ENCODE measurements at regions not wholly inside any gene's neighbourhood (a gene's known extent, or its start where the extent isn't known, plus 50 kb on each side); places are given as distances from the start of the nearest gene placed in this dataset.
"Not testable (repeated sequence)": the region's sequence is repeated elsewhere in the genome, so short reads cannot be mapped to it uniquely, and the experiment has no call there.

DNA sequence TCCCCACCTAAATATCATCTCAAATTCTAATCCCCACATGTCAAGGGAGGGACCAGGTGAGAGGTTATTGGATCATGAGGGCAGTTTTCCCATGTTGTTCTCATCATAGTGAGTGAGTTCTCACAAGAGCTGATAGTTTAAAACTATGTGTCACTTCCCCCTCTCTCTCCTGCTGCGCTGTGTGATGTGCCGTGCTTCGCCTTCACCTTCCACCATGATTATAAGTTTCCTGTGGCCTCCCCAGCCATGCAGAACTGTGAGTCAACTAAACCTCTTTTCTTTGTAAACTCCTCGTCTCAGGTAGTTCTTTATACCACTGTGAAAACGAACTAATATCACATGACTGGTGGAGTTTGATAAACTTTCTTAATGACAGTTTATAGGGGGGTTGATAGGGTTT, 839.5 kb downstream of the TMEM121 start:
- DNase-seq (ENCODE audit: missing footprints); intact Hi-C loops (cut with DNase I); ATAC-seq: not testable (repeated sequence)

DNA sequence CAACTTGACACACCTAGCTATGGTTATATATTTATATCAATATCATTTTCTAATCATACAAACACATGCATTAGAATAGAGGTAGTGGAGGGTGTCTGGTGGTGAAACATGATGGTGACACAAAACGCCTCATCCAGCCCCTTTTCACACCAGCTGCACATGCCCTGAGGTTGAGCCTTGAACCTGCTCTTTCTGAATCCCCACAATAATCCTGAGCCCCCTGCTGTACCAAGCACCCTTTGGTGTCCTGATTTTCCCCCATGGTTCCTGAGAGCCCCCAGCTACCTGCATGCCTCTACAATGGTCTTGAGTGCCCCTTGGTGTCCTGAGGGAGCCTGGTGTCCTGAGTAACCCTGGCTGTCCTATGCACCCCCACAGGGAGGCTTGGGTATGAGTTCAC, 840.6 kb downstream of the TMEM121 start:
- ATAC-seq; intact Hi-C loops (cut with DNase I); DNase-seq (ENCODE audit: missing footprints): not testable (repeated sequence)

DNA sequence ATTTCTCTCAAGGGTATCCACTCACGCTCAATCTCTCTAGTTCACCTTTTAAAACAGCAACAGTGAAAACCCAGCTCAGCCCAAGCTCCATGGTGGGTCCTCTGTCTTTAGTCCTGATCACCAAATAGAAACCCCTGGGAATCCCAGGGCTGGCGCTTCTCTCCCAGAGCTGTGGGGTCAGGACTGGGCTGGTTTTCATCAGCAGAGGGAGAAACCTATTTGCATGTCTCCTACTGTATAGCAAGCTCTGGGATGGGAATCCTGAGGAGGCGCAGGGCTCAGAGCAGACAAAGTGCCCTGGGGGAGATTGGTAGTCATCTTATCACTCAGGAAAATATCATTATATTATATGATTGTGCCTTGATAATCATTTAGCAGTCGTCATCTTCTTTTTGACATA, 843.1 kb downstream of the TMEM121 start:
- ATAC-seq; DNase-seq (ENCODE audit: missing footprints); intact Hi-C loops (cut with DNase I): not testable (repeated sequence)

DNA sequence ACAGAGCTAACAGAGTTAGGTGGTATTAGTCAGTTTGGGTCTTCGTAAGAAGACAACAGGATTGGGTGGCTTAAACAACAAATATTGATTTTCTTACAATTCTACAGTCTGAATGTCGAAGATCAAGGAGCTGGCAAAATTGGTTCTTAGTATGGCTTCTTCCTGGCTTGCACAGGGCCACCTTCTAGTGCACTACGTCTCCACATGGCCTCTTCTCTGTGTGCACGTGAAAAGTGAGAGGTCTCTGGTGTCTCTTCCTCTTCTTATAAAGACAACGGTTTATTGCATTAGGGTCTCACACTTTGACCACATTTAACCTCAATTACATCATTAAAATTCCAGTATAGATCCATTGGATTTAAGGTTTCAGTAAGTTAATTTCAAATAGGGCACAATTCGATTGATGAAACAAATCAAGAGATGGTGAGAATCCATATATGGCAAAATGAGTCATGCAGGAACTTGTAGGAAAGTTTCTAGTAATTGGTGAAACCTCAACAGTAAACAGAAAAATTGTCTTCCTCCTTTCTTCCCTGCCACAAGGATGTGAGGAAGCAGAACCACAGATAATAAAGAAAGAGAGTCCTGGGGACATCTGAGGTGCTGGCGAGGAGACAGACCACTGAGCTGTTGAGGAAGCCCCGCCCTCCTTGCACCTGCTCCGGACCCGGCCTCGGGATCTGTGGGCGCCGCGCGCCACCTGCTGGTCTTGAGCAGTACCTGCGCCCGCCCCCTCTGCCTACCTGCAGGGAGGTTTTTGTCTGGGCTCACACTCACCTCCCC, 846.7 kb downstream of the TMEM121 start:
- no peak for ATAC-seq
- peak; percentile 87 for DNase-seq (ENCODE audit: missing footprints)
- intact Hi-C loops (cut with DNase I): no loop called here

DNA sequence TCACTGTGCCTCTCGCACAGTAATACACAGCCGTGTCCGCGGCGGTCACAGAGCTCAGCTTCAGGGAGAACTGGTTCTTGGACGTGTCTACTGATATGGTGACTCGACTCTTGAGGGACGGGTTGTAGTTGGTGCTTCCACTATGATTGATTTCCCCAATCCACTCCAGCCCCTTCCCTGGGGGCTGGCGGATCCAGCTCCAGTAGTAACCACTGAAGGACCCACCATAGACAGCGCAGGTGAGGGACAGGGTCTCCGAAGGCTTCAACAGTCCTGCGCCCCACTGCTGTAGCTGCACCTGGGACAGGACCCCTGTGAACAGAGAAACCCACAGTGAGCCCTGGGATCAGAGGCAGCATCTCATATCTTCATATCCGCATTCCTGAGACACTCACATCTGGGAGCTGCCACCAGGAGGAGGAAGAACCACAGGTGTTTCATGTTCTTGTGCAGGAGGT, 847.3 kb downstream of the TMEM121 start:
- DNase-seq (ENCODE audit: missing footprints); intact Hi-C loops (cut with DNase I); ATAC-seq: not testable (repeated sequence)

DNA sequence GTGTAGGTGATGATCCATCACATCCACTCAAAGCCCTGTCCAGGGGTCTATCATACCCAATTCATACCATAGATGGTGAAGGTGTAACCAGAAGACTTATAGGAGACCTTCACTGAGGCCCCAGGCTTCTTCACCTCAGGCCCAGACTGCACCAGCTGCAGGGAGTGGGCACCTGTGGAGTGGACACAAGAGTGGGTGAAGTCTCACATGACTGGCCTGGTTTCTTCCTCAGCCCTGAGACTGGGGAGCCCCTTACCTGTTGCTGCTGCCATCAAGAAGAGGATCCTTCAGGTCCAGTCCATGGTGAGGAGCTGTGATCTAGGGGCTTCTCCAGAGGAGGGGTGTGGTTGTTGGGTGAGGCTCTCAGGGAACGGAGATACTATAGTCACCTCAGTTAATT, 851.0 kb downstream of the TMEM121 start:
- intact Hi-C loops (cut with DNase I): no loop called here
- DNase-seq (ENCODE audit: missing footprints) (no peak), ATAC-seq (no peak)

DNA sequence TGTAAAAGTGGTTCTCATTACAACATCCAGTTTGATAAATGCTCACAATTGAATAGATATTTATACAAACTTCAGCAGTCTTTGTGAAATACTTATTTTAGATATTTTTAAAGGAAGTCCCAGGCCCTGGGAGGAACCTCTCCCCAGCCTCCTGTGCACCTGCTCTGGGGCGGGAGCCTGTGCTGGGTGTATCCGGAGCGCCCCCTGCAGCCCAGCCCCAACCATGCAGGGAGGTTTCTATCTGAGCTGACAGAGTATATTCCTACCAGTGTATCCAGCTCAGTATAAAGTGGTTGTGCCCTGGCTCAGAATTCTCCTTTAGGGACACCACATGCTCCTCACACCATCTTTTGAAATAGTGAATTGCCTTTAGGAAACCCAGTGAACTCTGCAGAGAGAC, 851.8 kb downstream of the TMEM121 start:
- ATAC-seq (no peak), DNase-seq (ENCODE audit: missing footprints) (no peak)
- intact Hi-C loops (cut with DNase I): no loop called here

DNA sequence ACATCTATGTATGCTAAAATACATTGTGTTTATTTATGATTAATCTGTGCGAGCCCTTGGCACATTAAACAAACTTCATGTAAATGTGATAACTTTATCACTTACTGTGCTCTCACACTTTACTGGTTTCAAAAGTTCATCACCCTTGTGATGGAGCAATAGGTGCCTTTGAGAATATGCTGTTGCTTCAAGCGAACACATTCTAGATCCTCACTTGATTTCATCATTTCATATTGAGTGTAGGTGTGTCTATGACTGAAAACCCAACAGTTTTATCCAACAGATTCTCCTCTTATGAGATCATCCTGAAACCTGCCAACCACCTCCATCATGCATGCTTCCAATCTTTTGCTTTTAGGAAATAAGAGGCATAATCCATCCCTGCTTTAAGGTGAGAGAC, 854.4 kb downstream of the TMEM121 start:
- no peak for DNase-seq (ENCODE audit: missing footprints)
- ATAC-seq: no peak
- intact Hi-C loops (cut with DNase I): no loop called here

DNA sequence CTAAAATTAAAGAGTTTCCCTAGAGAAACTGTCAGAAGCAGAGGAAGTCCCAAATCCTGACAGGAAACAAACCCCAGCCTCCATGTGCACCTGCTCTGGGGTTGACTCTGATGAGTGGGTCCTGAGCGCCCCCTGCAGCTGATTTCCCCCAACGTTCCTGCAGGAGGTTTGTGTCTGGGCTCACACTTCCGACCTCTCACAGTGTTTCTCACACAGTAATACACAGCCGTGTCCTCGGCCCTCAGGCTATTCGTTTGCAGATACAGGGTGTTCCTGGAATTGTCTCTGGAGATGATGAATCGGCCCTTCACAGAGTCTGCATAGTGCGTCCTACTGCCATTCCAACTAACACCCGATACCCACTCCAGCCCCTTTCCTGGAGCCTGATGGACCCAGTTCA, 862.8 kb downstream of the TMEM121 start:
- intact Hi-C loops (cut with DNase I); DNase-seq (ENCODE audit: missing footprints); ATAC-seq: not testable (repeated sequence)

DNA sequence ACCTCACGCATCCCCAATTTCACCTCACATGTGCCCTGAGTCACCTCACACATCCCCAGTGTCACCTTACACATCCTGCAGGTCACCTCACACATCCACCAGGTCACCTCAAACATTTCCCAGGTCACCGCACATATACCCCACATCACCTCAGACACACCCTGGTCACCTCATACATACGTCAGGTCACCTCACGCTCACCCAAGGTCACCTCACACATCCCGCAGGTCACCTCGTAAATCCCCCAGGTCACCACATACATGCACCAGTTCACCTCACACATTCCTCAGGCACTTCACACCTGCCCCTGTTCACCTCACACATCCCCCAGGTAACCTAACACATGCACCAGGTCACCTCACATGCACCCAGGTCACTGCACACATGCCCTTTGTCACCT, 864.0 kb downstream of the TMEM121 start:
- intact Hi-C loops (cut with DNase I): no loop called here
- no peak for DNase-seq (ENCODE audit: missing footprints)
- ATAC-seq: no peak

DNA sequence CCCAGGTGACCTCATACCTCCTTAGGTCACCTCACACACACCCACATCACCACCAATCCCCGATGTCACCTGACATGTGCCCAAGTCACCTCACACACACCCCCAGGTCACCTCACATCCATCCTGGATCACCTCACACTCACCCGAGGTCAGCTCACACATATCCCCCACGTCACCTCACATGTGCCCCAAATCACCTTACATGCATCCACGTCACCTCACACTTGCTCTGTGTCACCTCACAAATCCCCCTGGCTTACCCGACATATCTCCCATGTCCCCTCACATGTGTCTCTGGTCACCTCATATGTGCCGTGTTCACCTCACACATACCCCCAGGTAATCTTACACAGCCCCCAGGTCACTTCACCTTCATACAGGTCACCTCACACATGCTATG, 864.6 kb downstream of the TMEM121 start:
- no peak for ATAC-seq
- DNase-seq (ENCODE audit: missing footprints): no peak
- intact Hi-C loops (cut with DNase I): no loop called here

DNA sequence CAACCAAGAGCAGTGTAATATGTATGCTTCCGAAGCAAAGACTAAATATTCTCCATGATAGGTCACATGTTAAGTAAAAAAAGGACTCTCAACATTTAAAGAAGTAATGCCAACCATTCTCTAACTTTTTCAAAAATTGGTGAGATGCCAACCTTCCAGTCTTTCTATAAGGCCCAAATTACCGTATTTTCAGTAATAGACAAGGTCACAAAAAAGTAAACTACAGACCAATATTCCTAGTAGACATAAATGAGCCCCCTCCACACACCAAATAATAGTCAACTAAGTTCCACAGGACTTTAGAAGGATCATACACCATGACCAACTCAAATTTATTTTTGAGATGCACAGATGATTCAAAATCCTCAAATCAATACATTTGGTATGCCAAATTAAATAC, 867.4 kb downstream of the TMEM121 start:
- intact Hi-C loops (cut with DNase I): no loop called here
- no peak for ATAC-seq

DNA sequence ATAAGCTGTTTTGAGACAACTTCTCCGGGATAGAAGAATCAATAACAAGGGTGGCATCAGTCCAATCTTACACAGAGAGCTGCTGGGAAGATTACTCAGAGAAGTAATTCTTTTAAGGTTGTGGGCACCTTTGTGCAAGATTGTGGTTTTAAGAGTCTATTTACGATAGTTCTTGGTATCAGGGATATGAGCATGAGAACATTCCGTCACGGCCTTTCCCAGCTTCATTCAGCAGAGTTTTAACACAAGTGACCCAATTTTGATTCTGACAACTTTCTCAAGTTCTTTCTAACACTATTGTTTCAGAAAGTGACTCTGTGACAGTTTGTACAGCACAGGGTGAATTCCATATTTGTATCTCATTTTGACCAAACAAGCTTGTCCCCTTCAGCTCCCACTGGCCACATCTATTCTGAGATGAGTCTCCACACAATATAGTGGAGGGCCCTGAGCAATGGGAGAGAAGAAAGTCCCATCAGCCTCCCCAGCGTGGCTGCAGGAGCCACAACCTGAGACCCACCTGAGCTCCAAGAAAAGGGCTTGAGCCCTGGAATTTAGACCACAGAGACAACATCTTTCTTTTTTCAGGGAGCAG, 869.2 kb downstream of the TMEM121 start:
- ATAC-seq (no peak), DNase-seq (ENCODE audit: missing footprints) (no peak)
- intact Hi-C loops (cut with DNase I): no loop called here

More for the DNA sequence above, 867.4 kb downstream of the TMEM121 start:
- DNase-seq (ENCODE audit: missing footprints): no peak

DNA sequence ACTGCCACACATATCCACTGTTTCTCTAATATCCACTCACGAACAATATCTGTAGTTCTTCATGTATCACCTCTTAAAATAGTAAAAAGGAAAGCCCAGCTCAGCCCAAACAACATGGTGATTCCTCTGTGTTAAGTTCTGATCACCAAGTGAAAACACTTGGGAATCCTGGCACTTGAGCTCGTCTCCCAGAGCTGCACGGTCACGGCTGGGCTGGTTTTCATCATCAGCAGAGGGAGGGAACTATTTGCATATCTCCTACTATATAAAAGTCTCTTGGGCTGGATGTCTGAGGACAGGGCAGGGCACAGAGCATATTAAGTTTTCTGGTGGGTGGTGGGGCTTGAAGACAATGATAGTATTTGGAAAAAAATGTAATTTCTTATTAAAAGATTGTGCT, 870.6 kb downstream of the TMEM121 start:
- no peak for DNase-seq (ENCODE audit: missing footprints)
- intact Hi-C loops (cut with DNase I): no loop called here
- ATAC-seq: no peak

DNA sequence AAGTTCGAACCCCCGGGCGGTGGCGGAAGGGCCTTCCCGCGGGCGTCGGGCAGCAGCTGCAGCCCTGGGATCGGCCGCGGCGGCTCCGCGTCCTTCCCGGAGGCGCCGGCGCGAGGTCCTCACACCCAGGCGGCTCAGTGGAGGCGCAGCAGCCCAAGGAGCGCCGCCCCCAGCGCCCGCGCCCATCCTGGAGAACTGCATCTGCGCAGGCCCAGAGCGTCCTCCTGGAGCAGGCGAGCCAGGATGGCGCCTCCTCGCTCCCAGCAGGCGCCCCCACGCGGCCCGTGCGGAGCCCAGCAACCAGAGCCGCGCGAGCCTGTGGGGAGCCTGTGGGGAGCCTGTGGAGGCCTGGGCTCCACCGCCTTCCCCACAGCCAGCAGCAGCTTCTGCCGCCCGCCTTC, 872.5 kb downstream of the TMEM121 start:
- ATAC-seq; DNase-seq (ENCODE audit: missing footprints); intact Hi-C loops (cut with DNase I): not testable (repeated sequence)

DNA sequence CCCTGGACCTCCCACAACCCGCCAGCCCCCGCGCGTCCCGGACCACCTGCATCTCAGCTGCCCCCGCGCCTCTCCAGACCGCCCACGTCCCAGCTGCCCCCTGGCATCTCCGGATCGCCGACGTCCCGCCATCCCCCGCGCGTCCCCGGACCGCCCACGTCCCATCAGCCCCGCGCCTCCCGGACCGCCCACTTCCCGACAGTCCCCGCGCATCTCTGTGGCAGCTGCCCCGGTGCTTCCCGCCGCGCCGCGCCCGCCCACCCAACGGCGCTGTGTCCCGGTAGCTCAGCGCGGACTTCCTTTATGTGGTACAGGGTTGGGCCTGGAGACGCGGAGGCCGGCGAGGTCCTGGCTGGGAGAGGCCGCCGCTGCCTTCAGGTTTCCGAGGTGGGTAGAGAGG, 874.9 kb downstream of the TMEM121 start:
- intact Hi-C loops (cut with DNase I); ATAC-seq: not testable (repeated sequence)

DNA sequence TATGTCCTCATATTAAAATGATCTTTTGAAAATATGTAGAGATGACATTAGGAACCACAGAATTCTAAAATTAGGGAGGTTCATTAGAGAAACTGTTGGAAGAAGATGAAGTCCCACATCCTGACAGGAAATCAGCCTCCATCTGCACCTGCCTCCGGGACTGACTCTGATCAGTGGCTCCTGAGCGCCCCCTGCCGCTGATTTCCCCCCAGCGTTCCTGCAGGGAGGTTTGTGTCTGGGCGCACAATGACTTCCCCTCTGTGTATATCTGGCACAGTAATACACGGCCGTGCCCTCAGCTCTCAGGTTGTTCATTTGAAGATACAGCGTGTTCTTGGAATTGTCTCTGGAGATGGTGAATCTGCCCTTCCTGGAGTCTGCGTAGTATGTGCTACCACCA, 883.8 kb downstream of the TMEM121 start:
- ATAC-seq; DNase-seq (ENCODE audit: missing footprints); intact Hi-C loops (cut with DNase I): not testable (repeated sequence)

More for the DNA sequence above, 874.9 kb downstream of the TMEM121 start:
- not testable (repeated sequence) for DNase-seq (ENCODE audit: missing footprints)

DNA sequence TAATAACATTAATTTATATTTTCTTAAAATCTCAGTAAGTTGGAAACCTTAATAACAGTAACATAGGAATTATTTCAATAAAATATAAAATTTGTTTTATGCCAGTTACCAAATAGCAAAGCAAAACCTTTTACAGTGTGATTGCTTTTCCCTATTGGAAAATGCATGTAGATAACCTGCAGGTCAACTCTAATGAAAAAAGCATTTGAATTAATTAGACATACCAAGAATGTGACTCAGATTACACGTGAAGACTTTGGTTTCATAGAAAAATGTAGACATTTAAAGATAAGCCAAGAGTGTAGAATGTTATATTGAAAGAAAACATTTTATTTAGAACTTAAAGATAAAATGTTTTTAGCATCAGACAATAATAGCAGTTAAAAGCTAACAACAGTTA, 888.1 kb downstream of the TMEM121 start:
- intact Hi-C loops (cut with DNase I): no loop called here
- no peak for DNase-seq (ENCODE audit: missing footprints)

DNA sequence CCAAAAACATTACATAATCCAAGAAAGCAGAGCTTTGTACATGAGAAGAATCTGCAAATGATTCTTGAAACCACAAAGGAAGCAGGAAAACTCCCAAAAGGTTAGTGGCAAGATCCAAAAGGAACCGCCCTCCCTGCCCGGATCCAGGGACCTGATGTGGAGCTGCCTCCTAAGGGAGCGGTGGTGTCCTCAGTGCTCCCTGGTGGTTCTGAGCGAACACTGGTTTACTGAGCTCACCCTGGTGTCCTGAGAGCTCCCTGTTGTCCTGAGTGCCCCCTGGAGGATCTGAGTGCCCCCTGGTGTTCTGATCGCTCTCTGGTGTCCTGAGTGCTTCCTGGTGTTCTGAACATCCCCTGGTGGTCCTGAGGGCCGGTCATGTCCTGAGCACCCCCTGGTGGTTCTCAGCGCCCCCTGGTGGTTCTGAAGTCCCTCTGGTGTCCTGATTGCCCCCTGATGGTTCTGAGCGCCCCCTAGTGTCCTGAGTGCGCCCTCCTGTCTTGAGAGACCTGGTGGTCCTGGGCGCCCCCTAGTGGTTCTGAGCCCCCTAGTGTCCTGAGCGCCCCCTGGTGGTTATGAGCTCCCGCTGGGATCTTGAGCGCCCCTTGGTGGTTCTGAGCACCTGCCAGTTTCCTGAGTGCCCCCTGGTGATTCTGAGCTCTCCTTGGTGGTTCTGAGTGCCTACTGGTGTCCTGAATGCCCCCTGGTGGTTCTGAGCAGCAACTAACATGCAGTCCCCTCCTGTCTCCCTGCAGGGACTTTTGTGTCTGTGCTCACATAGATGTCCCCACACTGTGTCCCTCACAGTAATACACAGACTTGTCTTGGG, 891.1 kb downstream of the TMEM121 start:
- peak; percentile 77 for DNase-seq (ENCODE audit: missing footprints)
- ATAC-seq: no peak
- intact Hi-C loops (cut with DNase I): no loop called here

More for the DNA sequence above, 888.1 kb downstream of the TMEM121 start:
- ATAC-seq: no peak

Measured in Right ventricle myocardium inferior (tissue), 1 donor.